Dendritic cell treated with granulocyte-macrophage colony-stimulating factor and Interleukin-4, amounts not matched to agents 40 ng/mL and 50 ng/mL, for 4 days (primary cell): ENCODE measurements at regions not wholly inside any gene's neighbourhood (a gene's known extent, or its start where the extent isn't known, plus 50 kb on each side); places are given as distances from the start of the nearest gene placed in this dataset.

Experiments used
- H3K27ac Mint-ChIP-seq: one replicate; pipeline ENCODE4 v1.8.0; 2022; ENCODE audit warnings: mild to moderate bottlenecking, mixed read lengths
- H3K27me3 Mint-ChIP-seq: one replicate; pipeline ENCODE4 v1.8.0; 2022; ENCODE audit warnings: mild to moderate bottlenecking, mixed read lengths
- H3K36me3 Mint-ChIP-seq: one replicate; pipeline ENCODE4 v1.8.0; 2022; ENCODE audit warnings: low read depth, mixed read lengths
- H3K4me1 Mint-ChIP-seq: one replicate; pipeline ENCODE4 v1.8.0; 2022; ENCODE audit warnings: low read depth, mixed read lengths
- H3K4me3 Mint-ChIP-seq: one replicate; pipeline ENCODE4 v1.8.0; 2022; ENCODE audit warnings: mild to moderate bottlenecking, moderate library complexity, mixed read lengths
- H3K9me3 Mint-ChIP-seq: one replicate; pipeline ENCODE4 v1.8.0; 2022; ENCODE audit warnings: mixed read lengths
- intact Hi-C: fragments of 100-400 bp; cut with micrococcal nuclease; formaldehyde crosslinking; loops from one replicate; pipeline ENCODE4 v1.15.0; 2022

DNA sequence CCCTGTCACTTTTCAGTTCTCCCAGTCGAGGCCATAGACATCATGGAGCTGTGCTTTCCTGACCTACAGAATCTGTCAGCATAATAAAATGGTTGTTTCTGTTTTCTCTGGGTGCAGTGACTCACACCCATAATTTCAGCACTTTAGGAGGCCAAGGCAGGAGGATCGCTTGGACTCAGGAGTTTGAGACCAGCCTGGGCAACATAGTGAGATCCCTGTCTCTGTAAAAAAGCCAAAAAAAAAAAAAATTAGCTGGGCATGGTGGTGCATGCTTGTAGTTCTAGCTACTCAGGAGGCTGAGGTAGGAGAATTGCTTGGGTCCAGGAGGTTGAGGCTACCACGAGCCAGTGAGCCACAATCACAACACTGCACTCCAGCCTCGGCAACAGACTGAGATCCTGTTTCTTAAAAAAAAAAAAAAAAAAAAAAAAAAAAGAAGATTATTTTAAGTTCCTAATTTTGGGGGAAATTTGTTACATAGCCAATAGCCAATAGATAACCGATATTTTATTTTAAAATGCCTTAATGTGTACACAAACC lies 196.2 kb downstream of the ADSS2 start:
- H3K27me3 Mint-ChIP-seq: no peaks in the 10 kb centered on the region
- no peaks in the 10 kb centered on the region for H3K36me3 Mint-ChIP-seq
- no peaks in the 10 kb centered on the region for H3K9me3 Mint-ChIP-seq
- H3K27ac Mint-ChIP-seq: peak overlapping the region; percentile 90
- H3K4me1 Mint-ChIP-seq: peaks cover 55% of the 10 kb centered on the region
- H3K4me3 Mint-ChIP-seq: no peak overlapping the region
- intact Hi-C loops: loop anchor here (5.0 kb wide), 1 partner anchor 208 kb away; no protein-coding TSS in a partner anchor

GRCh38 chr1:244256086-244256676 lies 195.5 kb downstream of the ADSS2 start:
- Mint-ChIP-seq H3K36me3 (no peaks in the 10 kb centered on the region), H3K27me3 (no peaks in the 10 kb centered on the region), H3K9me3 (no peaks in the 10 kb centered on the region), H3K4me3 (no peak overlapping the region), H3K27ac (peak overlapping the region; percentile 90), H3K4me1 (peaks cover 55% of the 10 kb centered on the region)
- intact Hi-C loops: loop anchor here (5.0 kb wide), 1 partner anchor 209 kb away; no protein-coding TSS in a partner anchor

DNA sequence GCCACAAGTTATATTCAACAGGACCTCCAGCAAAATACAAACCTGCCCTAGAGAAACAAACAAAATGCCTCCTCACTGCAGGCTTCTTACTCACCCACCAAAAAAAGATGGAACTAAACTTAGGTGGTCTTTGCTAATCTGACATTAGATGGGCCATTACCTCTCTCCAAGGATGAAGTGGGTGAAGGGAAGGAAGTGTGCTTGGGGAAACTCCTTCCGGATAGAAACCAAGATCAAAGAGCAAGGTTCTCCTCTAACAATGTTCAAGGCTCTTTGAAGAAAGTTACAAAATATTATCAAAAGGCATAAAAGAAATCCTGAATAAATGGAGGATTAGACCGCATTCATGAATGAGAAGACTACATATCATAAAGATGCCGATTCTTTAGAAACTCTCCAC lies 187.5 kb downstream of the ADSS2 start:
- intact Hi-C loops: no loop called here
- Mint-ChIP-seq H3K27me3 (no peaks in the 10 kb centered on the region), H3K9me3 (peaks cover 9% of the 10 kb centered on the region), H3K4me3 (no peak overlapping the region), H3K36me3 (no peaks in the 10 kb centered on the region), H3K27ac (no peak overlapping the region), H3K4me1 (peaks cover 24% of the 10 kb centered on the region)

DNA sequence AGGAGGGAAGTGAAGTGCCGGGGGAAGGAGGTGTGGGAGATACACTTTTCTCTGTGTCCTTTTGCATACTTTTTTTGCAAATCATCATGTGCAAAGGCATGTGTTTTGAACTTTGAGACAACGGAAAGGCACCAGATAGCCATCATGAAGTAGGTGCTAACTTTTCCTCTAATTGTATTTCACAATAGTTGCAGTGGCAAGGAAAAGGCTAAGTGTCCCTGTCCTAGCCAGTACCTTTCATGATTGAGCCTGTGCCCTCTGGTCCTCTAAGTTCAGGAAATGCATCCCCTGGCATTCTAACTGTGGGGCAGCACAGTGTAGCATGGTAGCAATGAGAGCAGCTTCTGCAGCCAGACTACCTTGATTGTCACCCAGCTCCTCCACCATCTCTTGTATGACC lies 186.2 kb downstream of the ADSS2 start:
- H3K9me3 Mint-ChIP-seq: peaks cover 15% of the 10 kb centered on the region
- H3K4me3 Mint-ChIP-seq: no peak overlapping the region
- H3K4me1 Mint-ChIP-seq: peaks cover 24% of the 10 kb centered on the region
- intact Hi-C loops: no loop called here
- no peaks in the 10 kb centered on the region for H3K27me3 Mint-ChIP-seq
- no peak overlapping the region for H3K27ac Mint-ChIP-seq
- peaks cover 2% of the 10 kb centered on the region for H3K36me3 Mint-ChIP-seq

DNA sequence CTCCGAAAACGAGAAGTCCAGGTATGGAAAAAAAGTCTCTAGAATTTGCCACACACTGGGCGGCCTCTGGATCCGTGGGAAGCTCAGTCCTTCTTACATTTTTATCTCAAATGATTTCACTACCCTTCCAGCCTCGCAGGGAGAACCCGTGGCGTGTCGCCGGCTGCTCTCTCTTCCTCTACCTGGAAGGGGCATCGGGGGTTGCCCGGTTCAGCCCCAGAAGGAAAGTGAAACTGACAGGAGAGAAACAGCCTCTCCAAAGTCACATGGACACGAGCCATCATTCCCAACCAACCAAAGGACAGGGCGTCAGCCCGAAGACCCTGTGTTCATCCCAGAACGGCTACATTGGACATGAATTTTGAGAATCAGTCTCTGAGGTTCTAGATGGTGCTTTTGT lies 182.5 kb downstream of the ADSS2 start:
- H3K27ac Mint-ChIP-seq: peak overlapping the region; percentile 16
- peaks cover 22% of the 10 kb centered on the region for H3K4me1 Mint-ChIP-seq

GRCh38 chr1:244271004-244271403 lies 180.7 kb downstream of the ADSS2 start:
- Mint-ChIP-seq H3K4me3 (no peak overlapping the region), H3K36me3 (peaks cover 8% of the 10 kb centered on the region), H3K27me3 (peaks cover 2% of the 10 kb centered on the region), H3K4me1 (peaks cover 12% of the 10 kb centered on the region), H3K9me3 (peaks cover 13% of the 10 kb centered on the region), H3K27ac (no peak overlapping the region)
- intact Hi-C loops: loop anchor here (5.0 to 10.0 kb wide), 3 partner anchors 219 to 524 kb away; partner anchors contain the start of gene ZBTB18

More for the DNA sequence above, 182.5 kb downstream of the ADSS2 start:
- no peaks in the 10 kb centered on the region for H3K27me3 Mint-ChIP-seq
- peaks cover 13% of the 10 kb centered on the region for H3K9me3 Mint-ChIP-seq
- intact Hi-C loops: no loop called here
- no peak overlapping the region for H3K4me3 Mint-ChIP-seq
- H3K36me3 Mint-ChIP-seq: peaks cover 8% of the 10 kb centered on the region

GRCh38 chr1:244271691-244272308 lies 179.9 kb downstream of the ADSS2 start:
- Mint-ChIP-seq H3K4me1 (peaks cover 4% of the 10 kb centered on the region), H3K27me3 (peaks cover 4% of the 10 kb centered on the region), H3K36me3 (peaks cover 8% of the 10 kb centered on the region), H3K27ac (peak overlapping the region; percentile 20), H3K4me3 (no peak overlapping the region), H3K9me3 (peaks cover 13% of the 10 kb centered on the region)
- intact Hi-C loops: loop anchor here (2.0 to 10.0 kb wide), 4 partner anchors 219 to 927 kb away; partner anchors contain the start of gene ZBTB18

DNA sequence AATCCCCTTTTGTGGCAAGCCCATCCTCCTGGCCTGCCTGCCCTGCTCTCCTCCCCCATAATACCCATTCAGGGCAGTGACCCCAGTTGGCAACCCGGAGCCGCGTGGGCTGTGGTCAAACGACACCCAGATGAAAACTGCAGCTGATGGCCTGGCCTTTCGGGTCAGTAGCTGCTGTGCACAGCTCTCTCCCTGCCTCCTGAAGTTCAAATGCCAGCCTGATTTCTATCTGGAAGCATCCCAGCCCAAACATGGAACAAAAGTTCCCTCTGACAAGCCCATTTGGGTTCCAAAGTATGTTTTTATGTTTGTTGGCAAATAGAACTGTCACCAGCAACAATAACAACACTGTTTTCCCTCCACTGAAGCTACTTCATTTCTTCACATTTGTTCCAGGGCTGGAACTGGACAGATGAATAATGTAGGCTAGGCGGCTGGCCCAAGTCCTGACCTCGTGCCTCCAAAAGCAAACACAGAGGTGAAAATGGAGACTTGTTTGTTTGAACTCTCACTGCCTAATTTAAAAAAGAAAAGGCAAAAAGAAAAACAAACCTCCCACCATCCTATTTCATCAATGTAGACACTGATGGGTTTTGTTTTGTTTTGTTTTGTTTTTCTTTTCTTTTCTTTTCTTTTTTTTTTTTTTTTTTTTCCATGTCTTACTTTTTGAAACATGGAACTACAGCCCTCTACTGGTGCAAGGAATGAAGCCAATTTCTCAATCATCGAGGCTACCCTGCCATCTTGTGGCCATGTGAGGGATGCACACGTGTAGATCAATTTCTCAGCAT lies 179.0 kb downstream of the ADSS2 start:
- peaks cover 13% of the 10 kb centered on the region for H3K9me3 Mint-ChIP-seq
- H3K27me3 Mint-ChIP-seq: peaks cover 4% of the 10 kb centered on the region
- H3K4me3 Mint-ChIP-seq: no peak overlapping the region
- H3K27ac Mint-ChIP-seq: peak overlapping the region; percentile 20
- intact Hi-C loops: loop anchor here (1.0 to 10.0 kb wide), 6 partner anchors 27 to 928 kb away; partner anchors contain the start of gene ZBTB18
- H3K36me3 Mint-ChIP-seq: peaks cover 8% of the 10 kb centered on the region
- H3K4me1 Mint-ChIP-seq: peaks cover 4% of the 10 kb centered on the region

DNA sequence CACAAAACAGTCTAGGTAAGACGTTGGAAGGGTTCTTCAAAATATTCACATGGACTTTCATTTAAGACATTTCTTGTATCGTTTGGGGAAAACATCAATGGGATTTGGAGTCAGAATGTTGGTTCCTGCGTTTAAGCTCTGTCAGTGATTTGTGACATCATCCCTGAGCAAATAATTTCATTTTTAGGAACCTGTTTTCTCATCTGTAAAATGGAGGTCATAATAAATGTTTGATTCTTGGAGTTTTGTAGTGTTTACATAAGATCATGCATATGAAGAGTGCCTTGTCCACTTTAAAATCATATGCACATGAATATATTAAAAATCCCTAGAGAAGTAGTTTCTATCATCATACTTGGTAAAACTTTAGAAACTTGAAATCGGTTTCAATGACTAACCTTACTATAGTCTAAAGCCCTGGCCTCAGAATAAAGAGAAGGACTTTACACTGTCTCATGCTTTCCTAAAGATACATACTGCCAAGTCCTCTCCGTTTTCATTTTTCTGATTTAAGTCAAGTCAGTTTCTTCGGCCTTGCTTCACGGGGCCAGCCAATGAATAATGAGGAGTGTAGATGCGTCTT lies 178.4 kb downstream of the ADSS2 start:
- intact Hi-C loops: loop anchor here (1.0 to 10.0 kb wide), 6 partner anchors 26 to 929 kb away; partner anchors contain the start of gene ZBTB18
- H3K27ac Mint-ChIP-seq: no peak overlapping the region
- peaks cover 4% of the 10 kb centered on the region for H3K27me3 Mint-ChIP-seq

DNA sequence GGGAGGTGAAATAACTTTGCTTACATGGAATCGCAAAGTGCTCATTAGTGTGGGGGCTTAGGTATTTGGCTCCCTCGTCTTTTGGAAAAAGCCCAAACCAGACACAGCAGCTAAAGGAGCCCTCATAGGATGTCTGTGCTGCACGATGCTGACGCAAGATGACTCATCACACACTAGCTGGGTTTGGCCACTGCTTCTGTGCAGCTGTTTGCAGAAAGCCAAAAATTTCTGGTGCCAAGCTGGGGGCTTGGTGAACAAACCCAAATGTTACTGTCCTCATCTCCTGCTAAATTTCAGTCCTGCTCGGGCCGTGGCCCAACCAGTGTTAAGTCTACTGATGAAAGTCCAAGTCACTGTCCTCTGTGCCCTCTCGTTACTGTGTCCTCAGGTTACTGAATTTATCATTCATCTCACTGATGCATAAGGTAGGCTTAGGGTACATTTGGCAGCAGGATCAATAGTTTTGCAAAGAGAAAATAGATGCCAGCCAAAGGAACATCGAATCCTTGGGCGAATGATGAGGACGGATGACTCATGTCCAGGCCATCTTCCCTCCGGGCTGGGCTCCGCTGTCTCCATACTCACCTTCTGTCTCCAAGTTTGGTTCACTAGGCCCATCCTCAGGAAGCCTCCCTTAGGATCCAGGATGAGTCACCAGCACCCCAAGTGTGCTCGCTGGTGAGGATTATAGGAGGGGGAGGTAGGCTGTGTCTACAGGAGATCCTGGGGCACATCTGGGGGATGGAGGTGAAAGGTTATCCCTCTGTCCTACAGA lies 177.7 kb downstream of the ADSS2 start:
- no peak overlapping the region for H3K4me3 Mint-ChIP-seq
- peaks cover 4% of the 10 kb centered on the region for H3K27me3 Mint-ChIP-seq
- no peak overlapping the region for H3K27ac Mint-ChIP-seq
- peaks cover 4% of the 10 kb centered on the region for H3K4me1 Mint-ChIP-seq
- intact Hi-C loops: loop anchor here (1.0 to 10.0 kb wide), 6 partner anchors 25 to 929 kb away; partner anchors contain the start of gene ZBTB18
- peaks cover 13% of the 10 kb centered on the region for H3K9me3 Mint-ChIP-seq
- peaks cover 8% of the 10 kb centered on the region for H3K36me3 Mint-ChIP-seq

More for the DNA sequence above, 178.4 kb downstream of the ADSS2 start:
- peaks cover 13% of the 10 kb centered on the region for H3K9me3 Mint-ChIP-seq
- peaks cover 8% of the 10 kb centered on the region for H3K36me3 Mint-ChIP-seq
- peaks cover 4% of the 10 kb centered on the region for H3K4me1 Mint-ChIP-seq
- H3K4me3 Mint-ChIP-seq: no peak overlapping the region

- no peaks in the 10 kb centered on the region for H3K9me3 Mint-ChIP-seq
- peaks cover 4% of the 10 kb centered on the region for H3K27me3 Mint-ChIP-seq
- no peak overlapping the region for H3K4me3 Mint-ChIP-seq
- intact Hi-C loops: loop anchor here (10.0 kb wide), 1 partner anchor 432 kb away; no protein-coding TSS in a partner anchor
- peaks cover 4% of the 10 kb centered on the region for H3K4me1 Mint-ChIP-seq
- H3K36me3 Mint-ChIP-seq: no peaks in the 10 kb centered on the region
- peak overlapping the region; percentile 7 for H3K27ac Mint-ChIP-seq
Measured at GRCh38 chr1:244276646-244277045, 175.1 kb downstream of the ADSS2 start.

- no peaks in the 10 kb centered on the region for H3K9me3 Mint-ChIP-seq
- no peaks in the 10 kb centered on the region for H3K36me3 Mint-ChIP-seq
- H3K4me3 Mint-ChIP-seq: no peak overlapping the region
- no peak overlapping the region for H3K27ac Mint-ChIP-seq
- peaks cover 3% of the 10 kb centered on the region for H3K4me1 Mint-ChIP-seq
- peaks cover 4% of the 10 kb centered on the region for H3K27me3 Mint-ChIP-seq
- intact Hi-C loops: no loop called here
Measured at GRCh38 chr1:244280201-244280600, 171.5 kb downstream of the ADSS2 start.

GRCh38 chr1:244280859-244281258 lies 170.8 kb downstream of the ADSS2 start:
- intact Hi-C loops: no loop called here
- Mint-ChIP-seq H3K4me1 (no peaks in the 10 kb centered on the region), H3K27ac (no peak overlapping the region), H3K9me3 (no peaks in the 10 kb centered on the region), H3K4me3 (no peak overlapping the region), H3K36me3 (no peaks in the 10 kb centered on the region), H3K27me3 (peaks cover 2% of the 10 kb centered on the region)
